Parathyroid adenoma (tissue), 2 donors: ENCODE measurements at regions not wholly inside any gene's neighbourhood (a gene's known extent, or its start where the extent isn't known, plus 50 kb on each side); places are given as distances from the start of the nearest gene placed in this dataset.

Source experiments
- H2AFZ ChIP-seq: fragments of 300-600 bp; sonication (generic); one replicate; pipeline ENCODE4 v1.7.0; 2017; ENCODE audit warnings: antibody characterized with exemption, mild to moderate bottlenecking
- H3K27ac ChIP-seq: fragments of 300-600 bp; sonication (generic); one replicate; pipeline ENCODE4 v1.7.0; 2017
- H3K27me3 ChIP-seq: fragments of 300-600 bp; sonication (generic); one replicate; pipeline ENCODE4 v1.7.0; 2017; ENCODE audit warnings: low read length; ENCODE audit not compliant: control insufficient read depth, insufficient read depth
- H3K36me3 ChIP-seq: fragments of 300-600 bp; sonication (generic); one replicate; pipeline ENCODE4 v1.7.0; 2017; ENCODE audit warnings: low read length; ENCODE audit not compliant: control insufficient read depth, insufficient read depth
- H3K4me1 ChIP-seq: fragments of 300-600 bp; sonication (generic); one replicate; pipeline ENCODE4 v1.7.0; 2017; ENCODE audit warnings: control low read depth
- H3K4me2 ChIP-seq: fragments of 300-600 bp; sonication (generic); one replicate; pipeline ENCODE4 v1.7.0; 2017; ENCODE audit warnings: low read length
- H3K4me3 ChIP-seq: fragments of 300-600 bp; sonication (generic); one replicate; pipeline ENCODE4 v1.7.0; 2017; ENCODE audit warnings: low read depth, low read length
- H3K79me2 ChIP-seq: fragments of 300-600 bp; sonication (generic); one replicate; pipeline ENCODE4 v1.7.0; 2017; ENCODE audit warnings: control low read depth
- H3K9ac ChIP-seq: fragments of 300-600 bp; sonication (generic); one replicate; pipeline ENCODE4 v1.7.0; 2017; ENCODE audit warnings: mild to moderate bottlenecking
- H3K9me3 ChIP-seq: fragments of 300-600 bp; sonication (generic); one replicate; pipeline ENCODE4 v1.7.0; 2017; ENCODE audit warnings: low read length; ENCODE audit not compliant: control insufficient read depth
- CTCF ChIP-seq: fragments of 300-600 bp; sonication (generic); IDR thresholded peaks from one replicate; pipeline ENCODE4 v1.7.0; 2017; ENCODE audit warnings: antibody characterized with exemption, mild to moderate bottlenecking
- donor health status: primary hyperparathyroidism.

GRCh38 chr12:18158774-18159557, 69.0 kb upstream of the RERGL start:
- H3K4me1 ChIP-seq: no peaks in the 10 kb centered on the region
- H3K4me2 ChIP-seq: no peak overlapping the region
- H3K27ac ChIP-seq: no peak overlapping the region
- H3K27me3 ChIP-seq: no peaks in the 10 kb centered on the region
- H3K9me3 ChIP-seq: no peaks in the 10 kb centered on the region
- H3K4me3 ChIP-seq: no peak overlapping the region
- no peaks in the 10 kb centered on the region for H3K36me3 ChIP-seq
- peak overlapping the region; percentile 48 for H2AFZ ChIP-seq
- TF ChIP-seq CTCF: peak; percentile 73
- no peak overlapping the region for H3K9ac ChIP-seq
- no peaks in the 10 kb centered on the region for H3K79me2 ChIP-seq

- Histone ChIP-seq H2AFZ (no peak overlapping the region), H3K79me2 (no peaks in the 10 kb centered on the region), H3K9ac (no peak overlapping the region), H3K4me1 (no peaks in the 10 kb centered on the region), H3K27me3 (no peaks in the 10 kb centered on the region), H3K27ac (no peak overlapping the region), H3K4me2 (no peak overlapping the region), H3K36me3 (no peaks in the 10 kb centered on the region), H3K4me3 (no peak overlapping the region), H3K9me3 (no peaks in the 10 kb centered on the region)
- TF ChIP-seq CTCF: no peak
These were observed 63.8 kb upstream of the RERGL start for GRCh38 chr12:18153826-18154225.

GRCh38 chr12:18151036-18151435, 61.0 kb upstream of the RERGL start:
- no peak overlapping the region for H3K4me2 ChIP-seq
- TF ChIP-seq CTCF: no peak
- H3K27me3 ChIP-seq: no peaks in the 10 kb centered on the region
- no peaks in the 10 kb centered on the region for H3K79me2 ChIP-seq
- no peak overlapping the region for H3K27ac ChIP-seq
- H3K4me3 ChIP-seq: no peak overlapping the region
- no peaks in the 10 kb centered on the region for H3K9me3 ChIP-seq
- no peaks in the 10 kb centered on the region for H3K36me3 ChIP-seq
- no peaks in the 10 kb centered on the region for H3K4me1 ChIP-seq
- no peak overlapping the region for H3K9ac ChIP-seq
- H2AFZ ChIP-seq: no peak overlapping the region

- no peak overlapping the region for H3K9ac ChIP-seq
- H3K36me3 ChIP-seq: no peaks in the 10 kb centered on the region
- H3K4me2 ChIP-seq: no peak overlapping the region
- H3K9me3 ChIP-seq: no peaks in the 10 kb centered on the region
- H2AFZ ChIP-seq: no peak overlapping the region
- H3K4me1 ChIP-seq: no peaks in the 10 kb centered on the region
- no peak overlapping the region for H3K4me3 ChIP-seq
- no peak for TF ChIP-seq CTCF
- no peaks in the 10 kb centered on the region for H3K79me2 ChIP-seq
- no peak overlapping the region for H3K27ac ChIP-seq
- no peaks in the 10 kb centered on the region for H3K27me3 ChIP-seq
These were observed 59.0 kb upstream of the RERGL start for GRCh38 chr12:18148961-18149360.

- no peak for TF ChIP-seq CTCF
- H3K4me1 ChIP-seq: no peaks in the 10 kb centered on the region
- H3K79me2 ChIP-seq: no peaks in the 10 kb centered on the region
- H3K9ac ChIP-seq: no peak overlapping the region
- H3K27me3 ChIP-seq: no peaks in the 10 kb centered on the region
- H3K4me3 ChIP-seq: no peak overlapping the region
- H3K36me3 ChIP-seq: no peaks in the 10 kb centered on the region
- no peak overlapping the region for H3K4me2 ChIP-seq
- no peak overlapping the region for H2AFZ ChIP-seq
- no peak overlapping the region for H3K27ac ChIP-seq
- no peaks in the 10 kb centered on the region for H3K9me3 ChIP-seq
These were observed 56.4 kb upstream of the RERGL start for GRCh38 chr12:18146363-18146762.
